ENCODE measurements at regions not wholly inside any gene's neighbourhood (a gene's known extent, or its start where the extent isn't known, plus 50 kb on each side); places are given as distances from the start of the nearest gene placed in this dataset.
"Not testable (repeated sequence)": the region's sequence is repeated elsewhere in the genome, so short reads cannot be mapped to it uniquely, and the experiment has no call there.

DNA sequence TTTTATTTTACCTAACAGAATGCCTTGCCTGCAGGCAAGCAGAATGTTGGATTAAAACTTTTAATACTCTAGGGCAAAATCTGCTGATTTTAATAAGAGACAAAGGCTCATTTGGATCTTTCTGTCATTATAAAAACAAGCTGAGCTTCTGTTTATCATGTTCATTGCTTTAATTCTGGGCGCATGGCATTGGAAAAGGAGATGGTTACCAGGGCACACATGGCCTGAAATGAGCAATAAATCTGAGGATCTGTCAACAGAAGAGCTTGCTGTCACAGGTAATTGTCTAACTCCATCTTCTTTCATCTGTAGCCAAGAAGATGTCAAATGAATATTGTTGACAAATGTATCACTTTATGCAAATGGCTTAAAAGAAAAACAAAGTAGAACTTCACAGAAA is 439.6 kb downstream of the DOK5 start:
- no peak for DNase-seq

DNA sequence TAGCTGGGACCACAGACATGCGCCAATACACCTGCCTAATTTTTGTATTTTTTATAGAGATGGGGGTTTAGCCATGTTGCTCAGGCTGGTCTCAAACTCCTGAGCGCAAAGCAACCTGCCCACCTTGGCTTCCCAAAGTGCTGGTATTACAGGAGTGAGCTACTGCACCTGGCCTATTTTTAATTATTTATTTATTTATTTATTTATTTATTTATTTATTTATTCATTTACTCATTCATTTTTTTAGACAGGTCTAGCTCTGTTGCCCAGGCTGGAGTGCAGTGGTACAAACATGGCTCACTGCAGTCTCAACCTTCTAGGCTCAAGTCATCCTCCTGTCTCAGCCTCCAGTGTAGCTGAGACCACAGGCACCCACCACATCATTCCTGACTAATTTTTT is 434.3 kb downstream of the DOK5 start:
- no peak for DNase-seq

GRCh38 chr20:54906134-54906533 is 430.7 kb downstream of the DOK5 start:
- DNase-seq = not testable (repeated sequence)

DNA sequence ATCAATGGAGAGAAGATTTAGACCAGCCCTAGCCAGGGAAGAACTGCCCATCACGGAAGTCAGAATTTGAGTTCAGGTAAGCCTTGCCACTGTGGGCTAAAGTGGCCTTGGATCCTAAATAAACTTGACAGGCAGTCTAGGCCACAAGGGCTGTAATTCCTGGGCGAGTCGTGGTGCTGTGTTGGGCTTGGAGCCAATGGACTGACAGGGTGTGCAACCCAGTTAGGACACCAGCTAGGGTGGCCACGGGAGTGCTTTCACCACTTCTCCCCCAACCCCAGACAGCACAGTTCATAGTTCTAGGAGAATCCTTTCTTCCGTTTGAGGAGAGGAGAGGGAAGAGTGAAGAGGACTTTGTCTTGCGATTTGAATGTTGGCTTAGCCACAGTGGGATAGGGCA is 422.4 kb downstream of the DOK5 start:
- DNase-seq = no peak

DNA sequence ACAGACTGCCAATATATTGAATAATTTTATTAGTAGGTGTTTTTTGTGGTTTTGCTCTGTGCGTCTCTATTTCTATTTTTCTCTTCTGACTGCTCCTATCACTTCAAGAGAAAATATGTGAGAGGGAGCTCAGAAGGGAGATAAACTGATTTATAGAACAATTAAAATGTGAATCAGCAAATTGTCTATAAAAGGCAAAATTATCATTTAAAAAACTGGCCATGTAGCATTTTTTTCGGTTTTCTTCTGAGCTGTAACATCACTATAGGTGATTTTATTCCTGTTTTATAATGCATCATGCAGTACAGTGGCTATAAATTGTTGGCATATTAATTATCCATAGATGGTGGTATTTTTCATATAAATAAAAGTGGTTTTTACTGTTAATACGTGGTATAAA is 416.5 kb downstream of the DOK5 start:
- DNase-seq = no peak

DNA sequence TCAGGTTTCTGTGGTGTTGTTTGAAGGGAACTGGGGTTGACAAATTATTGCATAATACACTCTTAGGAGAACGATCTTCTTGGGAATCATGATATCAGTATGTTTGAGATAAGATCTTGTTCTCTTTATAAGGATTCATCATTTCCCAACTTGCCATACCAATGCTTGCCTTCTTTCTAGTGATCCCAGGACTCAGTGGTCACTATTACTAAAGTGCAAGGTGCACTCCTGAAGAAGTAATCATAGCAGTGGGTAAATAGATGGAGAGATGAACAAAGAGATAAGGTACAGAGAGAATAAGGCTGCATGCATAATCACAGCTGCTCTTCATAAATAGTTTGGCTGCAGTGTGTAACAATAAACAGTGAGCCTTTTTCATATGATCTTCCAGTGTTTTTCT is 404.0 kb downstream of the DOK5 start:
- no peak for DNase-seq

GRCh38 chr20:54875307-54875706 is 399.9 kb downstream of the DOK5 start:
- DNase-seq = no peak

DNA sequence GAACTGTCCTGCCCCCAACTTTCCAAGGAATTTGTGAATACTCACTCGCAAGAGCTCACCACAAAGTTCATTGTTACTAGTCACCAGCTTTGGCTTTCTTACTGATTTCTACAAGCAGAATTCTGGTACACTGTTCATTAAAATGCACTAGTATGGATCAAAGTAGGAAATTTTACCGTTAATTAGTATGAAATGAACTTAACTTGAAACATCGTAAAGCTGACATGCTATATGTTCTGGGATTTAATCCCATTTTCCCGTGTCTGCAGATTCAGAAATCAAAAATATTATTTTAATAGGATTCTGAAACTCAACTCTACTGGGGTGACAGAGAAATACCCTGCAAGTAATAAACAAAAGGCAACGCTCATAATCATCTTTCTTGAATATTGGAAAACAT is 399.3 kb downstream of the DOK5 start:
- no peak for DNase-seq

- DNase-seq = no peak
These were observed 397.0 kb downstream of the DOK5 start for GRCh38 chr20:54872440-54872839.

DNA sequence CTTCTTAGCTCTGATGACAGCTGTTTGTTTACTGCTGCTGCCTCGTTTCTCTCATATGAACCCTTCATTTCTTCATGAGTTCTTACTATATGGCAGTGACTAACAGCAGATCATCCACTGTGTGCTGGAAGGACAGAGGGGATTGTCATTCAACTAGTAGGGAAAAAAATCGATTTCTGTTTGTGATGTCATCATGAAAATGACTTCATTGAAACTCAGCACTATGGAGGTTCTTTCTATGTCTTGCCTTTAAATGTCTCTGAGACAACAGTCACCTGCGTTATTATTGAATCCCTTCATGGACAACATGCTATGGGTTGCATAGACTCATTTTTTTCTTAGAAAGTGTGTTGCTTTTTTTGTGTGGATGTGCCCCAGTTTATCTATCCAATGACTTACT is 394.4 kb downstream of the DOK5 start:
- DNase-seq = no peak

- no peak for DNase-seq
These were observed 389.9 kb downstream of the DOK5 start for GRCh38 chr20:54865273-54865672.

GRCh38 chr20:54860716-54861115 is 385.3 kb downstream of the DOK5 start:
- no peak for DNase-seq

GRCh38 chr20:54856202-54856601 is 380.8 kb downstream of the DOK5 start:
- DNase-seq = no peak

DNA sequence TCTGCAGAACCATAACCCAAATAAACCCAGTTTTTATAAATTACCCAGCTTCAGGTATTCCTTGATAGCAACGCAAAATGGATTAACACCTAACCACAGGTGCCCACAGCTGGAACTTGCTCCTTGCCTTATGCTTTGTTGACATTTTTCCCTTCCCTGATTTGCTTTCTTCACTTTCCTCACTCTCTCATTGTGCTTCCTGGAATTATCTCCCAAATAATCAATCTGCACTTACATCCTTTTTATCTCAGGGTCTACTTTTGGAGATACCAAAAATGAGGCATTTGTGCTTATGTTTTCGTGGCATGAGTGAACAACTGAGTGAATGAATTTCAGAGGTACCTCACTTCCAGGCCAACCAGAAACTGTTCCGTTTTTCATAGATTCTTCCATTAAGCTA is 374.3 kb downstream of the DOK5 start:
- DNase-seq = no peak

DNA sequence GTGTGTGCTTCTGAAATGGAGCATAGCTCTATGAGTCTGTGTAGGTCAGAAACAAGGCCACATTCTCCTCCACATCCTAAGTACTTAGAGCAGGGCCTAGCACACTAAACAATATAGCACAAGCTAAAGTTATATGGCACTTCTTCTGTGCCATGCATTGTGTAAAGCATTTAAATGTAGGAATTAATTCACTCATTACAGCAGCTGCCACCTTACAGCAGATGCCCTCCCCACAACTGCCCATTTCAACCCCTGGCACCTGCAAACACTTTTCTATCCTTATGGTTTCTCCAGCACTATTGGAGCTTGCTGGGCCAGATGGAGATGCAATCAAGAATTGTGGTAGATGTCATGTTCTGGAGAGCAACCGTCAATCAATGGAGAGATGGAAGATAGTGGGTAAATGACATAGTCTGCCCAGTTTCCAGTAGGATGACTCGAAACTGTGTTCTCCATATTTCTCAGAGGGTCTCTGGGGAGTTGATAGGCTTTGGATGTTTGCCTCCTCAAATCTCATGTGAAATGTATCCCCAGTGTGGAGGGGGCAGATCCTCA is 373.7 kb downstream of the DOK5 start:
- no peak for DNase-seq

- no peak for DNase-seq
These were observed 372.9 kb downstream of the DOK5 start for GRCh38 chr20:54848262-54848661.

GRCh38 chr20:54846948-54847347 is 371.6 kb downstream of the DOK5 start:
- no peak for DNase-seq

- no peak for DNase-seq
These were observed 369.0 kb downstream of the DOK5 start for GRCh38 chr20:54844346-54844745.

GRCh38 chr20:54843865-54844264 is 368.5 kb downstream of the DOK5 start:
- no peak for DNase-seq

GRCh38 chr20:54843431-54843830 is 368.0 kb downstream of the DOK5 start:
- DNase-seq = no peak

- DNase-seq = no peak
These were observed 363.8 kb downstream of the DOK5 start for GRCh38 chr20:54839224-54839623.

DNA sequence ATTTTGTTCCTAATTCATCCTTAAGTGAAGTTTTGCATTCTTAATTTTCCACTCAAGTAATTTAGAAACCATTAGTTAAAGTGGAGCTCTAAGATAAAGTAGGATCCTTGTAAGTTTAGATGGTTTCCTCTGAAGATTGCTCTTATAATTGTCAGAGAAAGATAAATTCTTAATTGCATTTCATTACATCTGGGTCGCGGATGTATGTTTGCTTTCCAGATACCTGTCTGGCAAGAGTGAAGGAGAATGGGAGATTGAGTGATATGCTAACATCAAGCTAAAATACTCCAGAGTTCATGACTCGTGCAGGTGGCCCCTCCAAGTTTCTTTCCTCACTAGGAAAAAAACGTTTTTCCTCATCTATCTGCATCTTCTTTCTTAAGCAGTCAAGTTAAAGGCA is 361.8 kb downstream of the DOK5 start:
- DNase-seq = no peak

- DNase-seq = no peak
These were observed 347.0 kb downstream of the DOK5 start for GRCh38 chr20:54822386-54822785.

DNA sequence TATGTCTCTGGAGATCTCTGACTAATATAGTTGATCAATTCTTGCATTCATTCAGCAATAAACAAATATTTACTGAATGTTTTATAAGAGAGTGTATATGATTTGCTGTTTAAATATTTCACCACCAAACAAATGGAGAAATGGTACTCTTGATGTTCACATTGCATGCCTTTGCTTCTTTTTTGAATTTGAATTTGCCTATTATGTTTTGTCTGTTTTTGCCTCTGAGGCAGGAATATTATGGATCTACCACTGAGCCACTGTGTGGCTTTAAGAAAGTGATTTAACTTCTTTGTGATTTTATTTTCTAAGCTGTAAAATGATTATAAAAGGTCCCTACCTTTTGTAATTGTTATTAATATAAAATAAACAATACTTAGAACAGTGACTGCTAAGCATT is 345.0 kb downstream of the DOK5 start:
- DNase-seq = no peak

- DNase-seq = no peak
These were observed 331.1 kb downstream of the DOK5 start for GRCh38 chr20:54806462-54806861.

GRCh38 chr20:54794874-54795273 is 319.5 kb downstream of the DOK5 start:
- DNase-seq = no peak

Data from DMS 273 treated with DMSO at 0.1 percent for 48 hours (cell line).